Vagina (tissue), 2 donors: ENCODE measurements at regions not wholly inside any gene's neighbourhood (a gene's known extent, or its start where the extent isn't known, plus 50 kb on each side); places are given as distances from the start of the nearest gene placed in this dataset.

Source experiments
- CTCF ChIP-seq, 3 experiments: fragments of 450-650 bp in 2 of 3; fragments of 200-600 bp in 1 of 3; sonication (generic) in 1 of 3; IDR thresholded peaks; one replicate each; pipeline ENCODE4 v1.5.1; 2017 to 2019; ENCODE audit warnings: antibody characterized with exemption in 3 of 3, mild to moderate bottlenecking in 2 of 3, moderate library complexity in 2 of 3
- POLR2A ChIP-seq, 2 donors: fragments of 450-650 bp; IDR thresholded peaks; one replicate each; pipeline ENCODE4 v1.6.1; 2017; ENCODE audit warnings: antibody characterized with exemption in 2 of 2, mild to moderate bottlenecking in 2 of 2, moderate library complexity in 2 of 2

GRCh38 chr14:25298238-25298637 lies 248.3 kb upstream of the STXBP6 start:
- TF ChIP-seq POLR2A (IDR thresholded peaks at IDR 0.05) (no peak), CTCF (IDR thresholded peaks at IDR 0.05) (no peak)
